OCI-LY3 (cell line): ENCODE measurements at regions not wholly inside any gene's neighbourhood (a gene's known extent, or its start where the extent isn't known, plus 50 kb on each side); places are given as distances from the start of the nearest gene placed in this dataset.

Experiments used
- H2AFZ ChIP-seq: fragments of 200-600, 300-600 bp; shearing (Covaris generic); 2 replicates; pipeline ENCODE4 v1.6.0; 2014; ENCODE audit warnings: antibody characterized with exemption, low read depth, low read length
- H3K27ac ChIP-seq: fragments of 200-600, 300-600 bp; sonication (generic); 2 replicates; pipeline ENCODE4 v1.5.1; 2014; ENCODE audit warnings: mild to moderate bottlenecking, low read length, moderate library complexity, mixed read lengths
- H3K27me3 ChIP-seq: fragments of 200-600, 300-600 bp; sonication (generic); 2 replicates; pipeline ENCODE4 v1.6.1; 2014; ENCODE audit warnings: low read depth, low read length, mixed read lengths
- H3K36me3 ChIP-seq: fragments of 200-600, 300-600 bp; sonication (generic); replicated peaks from 2 replicates; pipeline ENCODE3; 2014; ENCODE audit warnings: low read depth, low read length, mixed read lengths
- H3K4me1 ChIP-seq: fragments of 300-600, 200-600 bp; sonication (generic); 2 replicates; pipeline ENCODE4 v1.6.1; 2014; ENCODE audit warnings: low read length, mixed read lengths
- H3K4me2 ChIP-seq: fragments of 200-600, 300-600 bp; sonication (generic); 2 replicates; pipeline ENCODE4 v1.6.1; 2014; ENCODE audit warnings: low read length, mixed read lengths
- H3K4me3 ChIP-seq: fragments of 300-600, 200-600 bp; sonication (generic); 2 replicates; pipeline ENCODE4 v1.5.1; 2014; ENCODE audit warnings: antibody characterized with exemption, mild to moderate bottlenecking, low read length, moderate library complexity
- H3K79me2 ChIP-seq: fragments of 300-600, 200-600 bp; shearing (Covaris generic); 2 replicates; pipeline ENCODE4 v1.6.1; 2014; ENCODE audit warnings: mild to moderate bottlenecking, low read length, mixed read lengths
- H3K9ac ChIP-seq: fragments of 300-600, 200-600 bp; shearing (Covaris generic); 2 replicates; pipeline ENCODE4 v1.6.0; 2014; ENCODE audit warnings: mild to moderate bottlenecking, low read length, moderate library complexity
- H3K9me3 ChIP-seq: fragments of 200-600, 300-600 bp; shearing (Covaris generic); 2 replicates; pipeline ENCODE4 v1.6.1; 2014; ENCODE audit warnings: low read length, mixed read lengths; ENCODE audit not compliant: insufficient read depth
- H4K20me1 ChIP-seq: fragments of 200-600, 300-600 bp; sonication (generic); 2 replicates; pipeline ENCODE4 v1.6.1; 2016; ENCODE audit warnings: low read length, mixed read lengths; ENCODE audit not compliant: insufficient read depth
- CTCF ChIP-seq: fragments of 200-600, 300-600 bp; sonication (generic); IDR thresholded peaks from 2 replicates; pipeline ENCODE4 v1.5.1; 2014; ENCODE audit warnings: antibody characterized with exemption, low read length, low read depth
- EZH2phosphoT487 ChIP-seq: fragments of 200-600 bp; shearing (Covaris generic); IDR thresholded peaks from 2 replicates; pipeline ENCODE4 v1.6.1; 2018; ENCODE audit warnings: antibody characterized with exemption, mixed run types, low read depth

- H3K4me3 ChIP-seq = no peak overlapping the region
- H2AFZ ChIP-seq = no peak overlapping the region
- no peaks in the 10 kb centered on the region for H4K20me1 ChIP-seq
- no peak for TF ChIP-seq EZH2phosphoT487
- TF ChIP-seq CTCF = no peak
- H3K36me3 ChIP-seq = no peaks in the 10 kb centered on the region
- no peak overlapping the region for H3K9ac ChIP-seq
- H3K79me2 ChIP-seq = no peaks in the 10 kb centered on the region
- H3K9me3 ChIP-seq = no peaks in the 10 kb centered on the region
- H3K27ac ChIP-seq = no peak overlapping the region
- H3K4me1 ChIP-seq = no peaks in the 10 kb centered on the region
- H3K27me3 ChIP-seq = no peaks in the 10 kb centered on the region
- no peak overlapping the region for H3K4me2 ChIP-seq
Measured at GRCh38 chr3:152583963-152584362, 251.0 kb upstream of the P2RY1 start.

GRCh38 chr3:152586974-152587373 lies 248.0 kb upstream of the P2RY1 start:
- Histone ChIP-seq H3K36me3 (no peaks in the 10 kb centered on the region), H3K79me2 (no peaks in the 10 kb centered on the region), H3K4me1 (no peaks in the 10 kb centered on the region), H3K27ac (no peak overlapping the region), H3K27me3 (no peaks in the 10 kb centered on the region), H3K4me2 (no peak overlapping the region), H3K9me3 (no peaks in the 10 kb centered on the region), H2AFZ (no peak overlapping the region), H3K9ac (no peak overlapping the region), H3K4me3 (no peak overlapping the region), H4K20me1 (no peaks in the 10 kb centered on the region)
- TF ChIP-seq EZH2phosphoT487 = no peak
- no peak for TF ChIP-seq CTCF

GRCh38 chr3:152587861-152588260 lies 247.1 kb upstream of the P2RY1 start:
- Histone ChIP-seq H3K9me3 (no peaks in the 10 kb centered on the region), H2AFZ (no peak overlapping the region), H3K9ac (no peak overlapping the region), H3K27me3 (no peaks in the 10 kb centered on the region), H3K4me2 (no peak overlapping the region), H3K4me3 (no peak overlapping the region), H3K79me2 (no peaks in the 10 kb centered on the region), H4K20me1 (no peaks in the 10 kb centered on the region), H3K36me3 (no peaks in the 10 kb centered on the region), H3K27ac (no peak overlapping the region), H3K4me1 (no peaks in the 10 kb centered on the region)
- no peak for TF ChIP-seq CTCF
- TF ChIP-seq EZH2phosphoT487 = no peak

- H3K4me2 ChIP-seq = no peak overlapping the region
- TF ChIP-seq EZH2phosphoT487 (no peak), CTCF (no peak)
- no peaks in the 10 kb centered on the region for H3K36me3 ChIP-seq
- H3K4me1 ChIP-seq = no peaks in the 10 kb centered on the region
- H2AFZ ChIP-seq = no peak overlapping the region
- no peaks in the 10 kb centered on the region for H3K9me3 ChIP-seq
- H3K27me3 ChIP-seq = no peaks in the 10 kb centered on the region
- H3K9ac ChIP-seq = no peak overlapping the region
- no peaks in the 10 kb centered on the region for H3K79me2 ChIP-seq
- H3K27ac ChIP-seq = no peak overlapping the region
- H3K4me3 ChIP-seq = no peak overlapping the region
- no peaks in the 10 kb centered on the region for H4K20me1 ChIP-seq
Measured at GRCh38 chr3:152589644-152590043, 245.3 kb upstream of the P2RY1 start.
